SK-N-SH (cell line): ENCODE measurements at regions not wholly inside any gene's neighbourhood (a gene's known extent, or its start where the extent isn't known, plus 50 kb on each side); places are given as distances from the start of the nearest gene placed in this dataset.

Experiments
- CTCF ChIA-PET: fragments of 300-600, 350-600 bp; formaldehyde crosslinking; extraction: SDS; loops from one replicate; lab custom pipeline; 2021; lab: Yijun Ruan, JAX
- POLR2A ChIA-PET: fragments of 350-600 bp; sonication (Branson Sonifier 250); formaldehyde crosslinking; extraction: SDS; loops from one replicate; lab custom pipeline; 2020; ENCODE audit warnings: antibody characterized with exemption, inconsistent platforms; lab: Yijun Ruan, JAX
- DNase-seq: peaks from one replicate; pipeline ENCODE4 v3.0.0; 2012
- H2AFZ ChIP-seq: fragments of 200-600 bp; sonication (generic); 2 replicates; pipeline ENCODE4 v1.8.1; 2016; ENCODE audit warnings: antibody characterized with exemption, mild to moderate bottlenecking, low read depth
- H3F3A ChIP-seq: fragments of 200-600 bp; sonication (generic); replicated peaks from 2 replicates; pipeline ENCODE3; 2016; ENCODE audit warnings: antibody characterized with exemption, mild to moderate bottlenecking; ENCODE audit not compliant: insufficient read depth
- H3K27ac ChIP-seq, 2 experiments: fragments of 200-500 bp in 1 of 2; fragments of 200-600 bp in 1 of 2; sonication (Bioruptor generic) in 1 of 2; sonication (generic), shearing (Covaris generic) in 1 of 2; 2 replicates each; pipeline versions ENCODE4 v1.5.1 to v1.6.1; 2014 to 2016; ENCODE audit warnings: low read depth in 2 of 2, inconsistent platforms in 1 of 2, low read length in 1 of 2, mild to moderate bottlenecking in 1 of 2, mixed read lengths in 1 of 2
- H3K27me3 ChIP-seq: fragments of 200-600 bp; sonication (generic), shearing (Covaris generic); 2 replicates; pipeline ENCODE4 v1.6.1; 2016; ENCODE audit warnings: mixed run types; ENCODE audit not compliant: insufficient read depth
- H3K36me3 ChIP-seq, 2 experiments: fragments of 200-500 bp in 1 of 2; fragments of 200-600 bp in 1 of 2; sonication (Bioruptor generic) in 1 of 2; sonication (generic) in 1 of 2; replicated peaks in 1 of 2; 2 replicates each; pipeline versions ENCODE3 to v1.5.1; 2014 to 2016; ENCODE audit warnings: low read length in 1 of 2, mild to moderate bottlenecking in 1 of 2; ENCODE audit not compliant: insufficient read depth in 2 of 2, control insufficient read depth in 1 of 2
- H3K4me1 ChIP-seq, 2 experiments: fragments of 200-500 bp in 1 of 2; fragments of 200-600 bp in 1 of 2; sonication (Bioruptor generic) in 1 of 2; sonication (generic), shearing (Covaris generic) in 1 of 2; 2 replicates each; pipeline versions ENCODE4 v1.5.1 to v1.6.1; 2014 to 2016; ENCODE audit warnings: low read depth in 1 of 2, low read length in 1 of 2, mixed run types in 1 of 2; ENCODE audit not compliant: insufficient read depth in 2 of 2, control insufficient read depth in 1 of 2
- H3K4me2 ChIP-seq: fragments of 200-600 bp; sonication (generic), shearing (Covaris generic); 2 replicates; pipeline ENCODE4 v1.6.1; 2017; ENCODE audit warnings: mixed run types
- H3K4me3 ChIP-seq, 2 experiments: fragments of 200-500 bp in 1 of 2; fragments of 200-600 bp in 1 of 2; sonication (Bioruptor generic) in 1 of 2; sonication (generic), shearing (Covaris generic) in 1 of 2; 2 replicates each; pipeline versions ENCODE4 v1.5.1 to v1.8.1; 2014 to 2016; ENCODE audit warnings: low read depth in 2 of 2, inconsistent platforms in 1 of 2, low read length in 1 of 2, mild to moderate bottlenecking in 1 of 2, mixed read lengths in 1 of 2, moderate library complexity in 1 of 2
- H3K79me2 ChIP-seq: fragments of 200-600 bp; sonication (generic); 2 replicates; pipeline ENCODE4 v1.8.1; 2017; ENCODE audit warnings: mild to moderate bottlenecking; ENCODE audit not compliant: insufficient read depth
- H3K9ac ChIP-seq: fragments of 200-600 bp; sonication (generic); 2 replicates; pipeline ENCODE4 v1.6.1; 2017; ENCODE audit warnings: mixed run types
- H3K9me2 ChIP-seq: fragments of 200-600 bp; sonication (generic); 2 replicates; pipeline ENCODE4 v1.6.1; 2017; ENCODE audit warnings: mixed run types
- H3K9me3 ChIP-seq: fragments of 200-600 bp; sonication (generic); 2 replicates; pipeline ENCODE4 v1.6.1; 2017; ENCODE audit warnings: mixed run types, mild to moderate bottlenecking, moderate library complexity
- H4K20me1 ChIP-seq: fragments of 200-600 bp; sonication (generic); 2 replicates; pipeline ENCODE4 v1.6.1; 2017; ENCODE audit warnings: mild to moderate bottlenecking, mixed run types; ENCODE audit not compliant: insufficient read depth
- CHD2 ChIP-seq: fragments of 150-350 bp; IDR thresholded peaks from 2 replicates; pipeline ENCODE4 v1.6.1; 2018; ENCODE audit warnings: low read length; ENCODE audit not compliant: partially characterized antibody
- FOSL2 ChIP-seq: IDR thresholded peaks from 2 replicates; pipeline ENCODE4 v1.4.0; 2012; ENCODE audit warnings: low read depth, mild to moderate bottlenecking, moderate library complexity, borderline replicate concordance
- GABPA ChIP-seq: IDR thresholded peaks from 2 replicates; pipeline ENCODE4 v1.4.0; 2012; ENCODE audit warnings: low read depth, mild to moderate bottlenecking
- MEF2A ChIP-seq: IDR thresholded peaks from 2 replicates; pipeline ENCODE4 v1.4.0; 2012; ENCODE audit warnings: low read depth, borderline replicate concordance
- MXI1 ChIP-seq: IDR thresholded peaks from 2 replicates; pipeline ENCODE4 v1.6.1; 2012; ENCODE audit warnings: mild to moderate bottlenecking, low read depth, low read length, improper control_type of control experiment
- RCOR1 ChIP-seq: fragments of 150-350 bp; IDR thresholded peaks from 2 replicates; pipeline ENCODE4 v1.6.1; 2017; ENCODE audit warnings: antibody characterized with exemption, low read length
- TCF12 ChIP-seq: IDR thresholded peaks from 2 replicates; pipeline ENCODE4 v1.4.0; 2012
- USF1 ChIP-seq: IDR thresholded peaks from 2 replicates; pipeline ENCODE4 v1.4.0; 2012; ENCODE audit warnings: low read depth, borderline replicate concordance
- USF2 ChIP-seq: fragments of 150-350 bp; IDR thresholded peaks from 2 replicates; pipeline ENCODE4 v1.6.1; 2017; ENCODE audit warnings: antibody characterized with exemption, low read length, low read depth, borderline replicate concordance
- WGBS: methylation state at CpG from one replicate; pipeline ENCODE4 v1.1.6; 2017; ENCODE audit warnings: low lambda C conversion rate; 5-methylcytosine and 5-hydroxymethylcytosine counted together
- TF ChIP-seq, protein P1 (sequence below): fragments of 150-350 bp; IDR thresholded peaks from 2 replicates; pipeline ENCODE4 v1.6.1; 2016; ENCODE audit warnings: mild to moderate bottlenecking, low read depth, low read length

DNA sequence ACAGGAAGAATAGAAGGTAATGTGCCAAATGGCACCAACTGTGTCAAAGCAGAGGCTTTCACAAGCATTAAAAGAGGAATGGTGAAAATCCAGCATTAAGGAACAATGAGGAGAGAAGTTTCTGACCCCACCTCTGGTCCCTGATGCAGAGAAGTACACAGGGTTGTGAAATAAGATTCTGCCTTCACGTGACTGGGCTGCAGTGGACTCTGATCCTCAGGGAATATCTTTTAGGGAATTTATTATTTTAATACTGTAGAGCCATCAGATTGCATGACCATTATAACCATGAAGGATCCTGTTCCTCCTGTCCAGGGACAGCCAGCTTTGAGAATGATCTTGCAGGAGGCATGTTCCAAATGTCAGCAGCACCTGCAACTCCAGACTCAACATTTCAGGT is 74.4 kb upstream of the FAR1 start:
- Histone ChIP-seq H4K20me1 (no peaks in the 10 kb centered on the region), H3F3A (no peaks in the 10 kb centered on the region), H3K27ac (no peak overlapping the region), H3K9ac (no peak overlapping the region), H3K9me3 (no peaks in the 10 kb centered on the region), H2AFZ (no peak overlapping the region), H3K4me1 (peaks cover 0 to 8% of the 10 kb centered on the region in 2 experiments; a peak in 1 of 4 replicates), H3K36me3 (no peaks in the 10 kb centered on the region), H3K27me3 (no peaks in the 10 kb centered on the region), H3K4me2 (no peak overlapping the region; the same call in 1 of the 2 replicates), H3K79me2 (no peaks in the 10 kb centered on the region), H3K9me2 (no peaks in the 10 kb centered on the region), H3K4me3 (no peak overlapping the region)
- TF ChIP-seq MEF2A (no peak), RCOR1 (no peak)
- no peak for DNase-seq
- WGBS = 8% methylated on average over 1 of the region's 1 CpG
- CTCF ChIA-PET = no interaction called here
- POLR2A ChIA-PET = no interaction called here

GRCh38 chr11:13578514-13579140 is 82.8 kb upstream of the PTH start:
- H3K27ac ChIP-seq = no peak overlapping the region
- no peaks in the 10 kb centered on the region for H3K9me2 ChIP-seq
- H3K36me3 ChIP-seq = no peaks in the 10 kb centered on the region
- no peak overlapping the region for H3K4me2 ChIP-seq
- no peak for DNase-seq
- no peak overlapping the region for H3K4me3 ChIP-seq
- no peaks in the 10 kb centered on the region for H3K4me1 ChIP-seq
- H3K9ac ChIP-seq = no peak overlapping the region
- no peaks in the 10 kb centered on the region for H3F3A ChIP-seq
- POLR2A ChIA-PET = no interaction called here
- no peak overlapping the region for H2AFZ ChIP-seq
- H3K79me2 ChIP-seq = no peaks in the 10 kb centered on the region
- no peaks in the 10 kb centered on the region for H4K20me1 ChIP-seq
- no peak for TF ChIP-seq RCOR1
- no peak for TF ChIP-seq MXI1
- TF ChIP-seq CHD2 = no peak
- no peak for TF ChIP-seq TCF12
- no peak for TF ChIP-seq USF2
- TF ChIP-seq FOSL2 = no peak
- TF ChIP-seq, protein P1, sequence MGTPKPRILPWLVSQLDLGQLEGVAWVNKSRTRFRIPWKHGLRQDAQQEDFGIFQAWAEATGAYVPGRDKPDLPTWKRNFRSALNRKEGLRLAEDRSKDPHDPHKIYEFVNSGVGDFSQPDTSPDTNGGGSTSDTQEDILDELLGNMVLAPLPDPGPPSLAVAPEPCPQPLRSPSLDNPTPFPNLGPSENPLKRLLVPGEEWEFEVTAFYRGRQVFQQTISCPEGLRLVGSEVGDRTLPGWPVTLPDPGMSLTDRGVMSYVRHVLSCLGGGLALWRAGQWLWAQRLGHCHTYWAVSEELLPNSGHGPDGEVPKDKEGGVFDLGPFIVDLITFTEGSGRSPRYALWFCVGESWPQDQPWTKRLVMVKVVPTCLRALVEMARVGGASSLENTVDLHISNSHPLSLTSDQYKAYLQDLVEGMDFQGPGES = no peak
- no peak for TF ChIP-seq USF1
- no peak for TF ChIP-seq GABPA
- CTCF ChIA-PET = interaction anchor here (1.1 kb wide), 1 partner anchor 12 kb away, joined by 3 read pairs; no protein-coding TSS in a partner anchor
- whole genome bisulfite sequencing = 4% methylated on average over 3 of the region's 3 CpGs
- no peaks in the 10 kb centered on the region for H3K9me3 ChIP-seq
- no peaks in the 10 kb centered on the region for H3K27me3 ChIP-seq
